H1 (cell line): ENCODE measurements at regions not wholly inside any gene's neighbourhood (a gene's known extent, or its start where the extent isn't known, plus 50 kb on each side); places are given as distances from the start of the nearest gene placed in this dataset.

ENCODE experiments used
- CTCF ChIA-PET: fragments of 300-600 bp; sonication (Branson Sonifier 250); formaldehyde crosslinking; loops from one replicate; lab custom pipeline; 2021; ENCODE audit not compliant: partially characterized antibody; lab: Charles Lee
- POLR2A ChIA-PET: fragments of 300-600 bp; sonication (Branson Sonifier 250); formaldehyde crosslinking; loops from one replicate; lab custom pipeline; 2021; ENCODE audit warnings: inconsistent platforms; ENCODE audit not compliant: partially characterized antibody; lab: Charles Lee
- DNase-seq, 2 experiments: peaks; one replicate each; pipeline versions ENCODE4 v3.0.0 to v3.0.0-alpha.2; 2010 to 2022; ENCODE audit warnings: low spot score in 2 of 2, low read depth in 1 of 2, mixed read lengths in 1 of 2
- FAIRE-seq: peaks from 2 replicates; lab custom pipeline; 2011; peaks lifted over from hg19 to GRCh38; lab: Jason Lieb, UNC
- H2AFZ ChIP-seq: 2 replicates; pipeline ENCODE4 v1.8.1; 2012; ENCODE audit warnings: low read length, inconsistent platforms
- H2AK5ac ChIP-seq: 2 replicates; pipeline ENCODE4 v1.6.1; 2013; ENCODE audit warnings: low read depth, low read length
- H2BK120ac ChIP-seq: replicated peaks from 2 replicates; pipeline ENCODE3; 2013; ENCODE audit warnings: low read depth, low read length, inconsistent platforms
- H2BK12ac ChIP-seq: 2 replicates; pipeline ENCODE4 v1.6.1; 2013; ENCODE audit warnings: low read depth, low read length
- H2BK15ac ChIP-seq: 2 replicates; pipeline ENCODE4 v1.6.1; 2013; ENCODE audit warnings: low read length
- H2BK20ac ChIP-seq: 2 replicates; pipeline ENCODE4 v1.6.1; 2013; ENCODE audit warnings: low read length
- H2BK5ac ChIP-seq: 2 replicates; pipeline ENCODE4 v1.6.1; 2013; ENCODE audit warnings: low read depth, low read length
- H3K14ac ChIP-seq: 2 replicates; pipeline ENCODE4 v1.6.1; 2013; ENCODE audit warnings: inconsistent platforms; ENCODE audit not compliant: insufficient read length
- H3K18ac ChIP-seq: 2 replicates; pipeline ENCODE4 v1.6.1; 2013; ENCODE audit warnings: low read length; ENCODE audit errors: extremely low read depth
- H3K23ac ChIP-seq: 2 replicates; pipeline ENCODE4 v1.6.1; 2013; ENCODE audit warnings: inconsistent platforms; ENCODE audit not compliant: insufficient read length
- H3K23me2 ChIP-seq: 2 replicates; pipeline ENCODE4 v1.6.1; 2013; ENCODE audit warnings: low read depth, low read length
- H3K27ac ChIP-seq: 2 replicates; pipeline ENCODE4 v1.6.1; 2011; ENCODE audit warnings: low read depth, low read length, inconsistent platforms
- H3K27me3 ChIP-seq, 4 experiments: replicated peaks in 1 of 4; 1 replicate in 1 of 4; 2 replicates in 3 of 4; pipeline versions ENCODE4 v1.6.1 to v1.8.1; 2011 to 2013; ENCODE audit warnings: low read length in 3 of 4, mild to moderate bottlenecking in 3 of 4, inconsistent platforms in 2 of 4, mixed read lengths in 2 of 4, moderate library complexity in 1 of 4; ENCODE audit not compliant: control insufficient read depth in 3 of 4, insufficient read depth in 3 of 4; ENCODE audit errors: extremely low read depth in 1 of 4
- H3K36me3 ChIP-seq, 4 experiments: 2 replicates each; pipeline versions ENCODE4 v1.6.1 to v1.8.1; 2011 to 2013; ENCODE audit warnings: mild to moderate bottlenecking in 4 of 4, low read length in 3 of 4, moderate library complexity in 2 of 4, control low read depth in 1 of 4, inconsistent platforms in 1 of 4; ENCODE audit not compliant: insufficient read depth in 4 of 4, control insufficient read depth in 2 of 4
- H3K4ac ChIP-seq: replicated peaks from 2 replicates; pipeline ENCODE3; 2013; ENCODE audit warnings: low read length, low read depth, mixed read lengths, inconsistent platforms; ENCODE audit not compliant: insufficient read length
- H3K4me1 ChIP-seq, 4 experiments: replicated peaks in 1 of 4; 1 replicate in 1 of 4; 2 replicates in 3 of 4; pipeline versions ENCODE4 v1.6.1 to v1.8.1; 2011 to 2013; ENCODE audit warnings: low read length in 3 of 4, inconsistent platforms in 2 of 4, mixed read lengths in 1 of 4; ENCODE audit not compliant: insufficient read depth in 4 of 4, control insufficient read depth in 3 of 4
- H3K4me2 ChIP-seq, 2 experiments: 2 replicates each; pipeline versions ENCODE4 v1.6.1 to v1.8.1; 2011 to 2013; ENCODE audit warnings: low read depth in 2 of 2, low read length in 2 of 2, control low read depth in 1 of 2, inconsistent platforms in 1 of 2, mild to moderate bottlenecking in 1 of 2; ENCODE audit not compliant: insufficient read depth in 1 of 2
- H3K4me3 ChIP-seq, 4 experiments: fragments of 200-600, 300-600 bp in 1 of 4; sonication (generic), shearing (Covaris generic), sonication (Bioruptor Twin) in 1 of 4; 2 replicates each; pipeline versions ENCODE4 v1.5.1 to v1.8.1; 2011 to 2016; ENCODE audit warnings: low read length in 4 of 4, low read depth in 3 of 4, control low read depth in 2 of 4, inconsistent platforms in 2 of 4, mild to moderate bottlenecking in 2 of 4, mixed read lengths in 1 of 4, moderate library complexity in 1 of 4; ENCODE audit not compliant: insufficient read depth in 2 of 4; ENCODE audit errors: extremely low read depth in 1 of 4
- H3K56ac ChIP-seq: replicated peaks from 2 replicates; pipeline ENCODE3; 2013; ENCODE audit warnings: low read depth, mild to moderate bottlenecking, mixed read lengths, low read length, inconsistent platforms; ENCODE audit not compliant: insufficient read length
- H3K79me1 ChIP-seq: 2 replicates; pipeline ENCODE4 v1.6.1; 2013; ENCODE audit warnings: low read depth, low read length, control low read depth
- H3K79me2 ChIP-seq, 2 experiments: 2 replicates each; pipeline versions ENCODE4 v1.6.1 to v1.8.1; 2012 to 2013; ENCODE audit warnings: low read length in 2 of 2, mild to moderate bottlenecking in 2 of 2, inconsistent platforms in 1 of 2; ENCODE audit not compliant: insufficient read depth in 2 of 2, control insufficient read depth in 1 of 2
- H3K9ac ChIP-seq, 4 experiments: replicated peaks in 1 of 4; 1 replicate in 1 of 4; 2 replicates in 3 of 4; pipeline versions ENCODE4 v1.6.1 to v1.8.1; 2011 to 2013; ENCODE audit warnings: low read depth in 3 of 4, low read length in 3 of 4, control low read depth in 2 of 4, mild to moderate bottlenecking in 2 of 4, moderate library complexity in 2 of 4, inconsistent platforms in 1 of 4; ENCODE audit errors: extremely low read depth in 1 of 4
- H3K9me3 ChIP-seq, 2 experiments: 2 replicates each; pipeline versions ENCODE4 v1.6.1 to v1.8.1; 2012 to 2013; ENCODE audit warnings: mild to moderate bottlenecking in 2 of 2, moderate library complexity in 2 of 2, control low read depth in 1 of 2, inconsistent platforms in 1 of 2, low read depth in 1 of 2, low read length in 1 of 2, mixed read lengths in 1 of 2; ENCODE audit not compliant: insufficient read depth in 2 of 2
- H4K20me1 ChIP-seq, 2 experiments: replicated peaks in 1 of 2; 2 replicates each; pipeline versions ENCODE3 to v1.8.1; 2011 to 2013; ENCODE audit warnings: inconsistent platforms in 2 of 2, low read length in 2 of 2, mild to moderate bottlenecking in 1 of 2; ENCODE audit not compliant: insufficient read depth in 2 of 2, control insufficient read depth in 1 of 2
- H4K5ac ChIP-seq: 2 replicates; pipeline ENCODE4 v1.6.1; 2013; ENCODE audit warnings: low read length, low read depth, mixed read lengths, inconsistent platforms; ENCODE audit not compliant: insufficient read length
- H4K8ac ChIP-seq: 2 replicates; pipeline ENCODE4 v1.8.0; 2013; ENCODE audit warnings: mild to moderate bottlenecking, moderate library complexity, low read length, inconsistent platforms; ENCODE audit not compliant: insufficient read depth; ENCODE audit errors: extremely low read depth
- H4K91ac ChIP-seq: replicated peaks from 2 replicates; pipeline ENCODE3; 2013; ENCODE audit warnings: low read length, mixed read lengths, inconsistent platforms; ENCODE audit not compliant: insufficient read length
- BACH1 ChIP-seq: IDR thresholded peaks from 2 replicates; pipeline ENCODE4 v1.6.1; 2012; ENCODE audit warnings: low read length, improper control_type of control experiment
- EGR1 ChIP-seq: IDR thresholded peaks from 2 replicates; pipeline ENCODE4 v1.6.1; 2011; ENCODE audit warnings: low read depth, low read length, borderline replicate concordance
- JUND ChIP-seq: IDR thresholded peaks from 2 replicates; pipeline ENCODE4 v1.6.1; 2011; ENCODE audit warnings: mild to moderate bottlenecking, improper control_type of control experiment, low read length
- KDM1A ChIP-seq: fragments of 200-600, 300-600 bp; sonication (generic); IDR thresholded peaks from 2 replicates; pipeline ENCODE4 v1.7.1; 2016; ENCODE audit warnings: mild to moderate bottlenecking, low read length, borderline replicate concordance
- MAFK ChIP-seq: IDR thresholded peaks from 2 replicates; pipeline ENCODE4 v1.6.1; 2012; ENCODE audit warnings: low read depth, mild to moderate bottlenecking, improper control_type of control experiment, low read length
- SAP30 ChIP-seq: fragments of 300-600 bp; sonication (generic); IDR thresholded peaks from 2 replicates; pipeline ENCODE4 v1.7.1; 2012; ENCODE audit warnings: low read length, moderate library complexity, mild to moderate bottlenecking, inconsistent platforms; ENCODE audit not compliant: insufficient read depth, insufficient replicate concordance
- SP1 ChIP-seq: IDR thresholded peaks from 2 replicates; pipeline ENCODE4 v1.6.1; 2011; ENCODE audit warnings: low read depth, low read length
- TAF7 ChIP-seq: optimal IDR thresholded peaks from 2 replicates; pipeline ENCODE3; 2011; ENCODE audit warnings: low read depth, mild to moderate bottlenecking, inconsistent platforms, low read length, moderate library complexity, borderline replicate concordance
- WGBS, 2 experiments: shearing (Covaris generic) in 1 of 2; methylation state at CpG; one replicate each; pipeline versions ENCODE4 v1.1.6 to v1.1.7; 2013 to 2015; ENCODE audit warnings: low lambda C conversion rate in 2 of 2, mixed read lengths in 2 of 2, inconsistent platforms in 1 of 2, low coverage in 1 of 2, missing lambda C conversion rate in 1 of 2; ENCODE audit not compliant: insufficient replicate concordance in 2 of 2, insufficient coverage in 1 of 2, insufficient read length in 1 of 2; ENCODE audit errors: extremely low coverage in 1 of 2, missing lambda C conversion rate in 1 of 2; 5-methylcytosine and 5-hydroxymethylcytosine counted together

DNA sequence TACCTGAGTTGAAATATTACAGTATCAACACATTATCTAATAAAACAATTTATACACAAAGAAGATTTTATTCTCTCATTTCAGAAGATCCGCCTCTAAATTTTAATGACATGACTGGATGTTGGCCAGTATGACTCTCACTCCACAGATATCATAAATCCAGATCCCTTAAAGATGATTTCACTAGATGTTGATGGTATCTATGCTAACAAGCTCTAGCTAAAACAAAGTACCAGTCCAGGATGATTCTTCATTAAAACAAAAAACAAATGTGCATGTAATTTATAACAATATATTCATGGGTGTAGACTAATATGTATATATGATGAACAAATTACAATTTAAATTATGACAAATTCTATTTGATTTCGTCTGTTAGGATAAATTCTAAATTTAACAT, 708.4 kb downstream of the SATB2 start:
- Histone ChIP-seq H3K18ac (no peak overlapping the region), H3K23ac (no peak overlapping the region), H4K20me1 (no peaks in the 10 kb centered on the region), H4K5ac (no peak overlapping the region), H3K4me2 (no peak overlapping the region), H3K27ac (no peak overlapping the region), H3K9ac (no peak overlapping the region), H4K91ac (no peak overlapping the region), H4K8ac (no peak overlapping the region), H3K79me2 (no peaks in the 10 kb centered on the region), H2BK20ac (no peak overlapping the region), H3K27me3 (no peaks in the 10 kb centered on the region), H2BK5ac (no peak overlapping the region)
- FAIRE-seq: no peak
- WGBS, 2 experiments: 87% methylated on average over 2 of the region's 2 CpGs; no CpG with 5 or more reads in 1 of the 2 experiments
- TF ChIP-seq KDM1A (no peak), SP1 (no peak), MAFK (no peak), BACH1 (no peak), SAP30 (no peak), JUND (no peak), TAF7 (no peak), EGR1 (no peak)
- TF ChIP-seq, all 59 proteins: peak for 0
- no peaks in the 10 kb centered on the region for H3K4me1 ChIP-seq
- H3K4me3 ChIP-seq: no peak overlapping the region
- DNase-seq: no peak
- H2BK120ac ChIP-seq: no peak overlapping the region
- H3K79me1 ChIP-seq: no peaks in the 10 kb centered on the region
- H3K14ac ChIP-seq: no peak overlapping the region
- no peaks in the 10 kb centered on the region for H3K9me3 ChIP-seq
- H3K56ac ChIP-seq: no peak overlapping the region
- no peak overlapping the region for H2AK5ac ChIP-seq
- no peak overlapping the region for H2AFZ ChIP-seq
- ChIA-PET CTCF (no interaction called here), POLR2A (no interaction called here)
- H2BK15ac ChIP-seq: no peak overlapping the region
- no peak overlapping the region for H2BK12ac ChIP-seq
- no peaks in the 10 kb centered on the region for H3K23me2 ChIP-seq
- no peak overlapping the region for H3K4ac ChIP-seq
- H3K36me3 ChIP-seq: no peaks in the 10 kb centered on the region
